HUES64 (cell line): ENCODE measurements at regions not wholly inside any gene's neighbourhood (a gene's known extent, or its start where the extent isn't known, plus 50 kb on each side); places are given as distances from the start of the nearest gene placed in this dataset.
"Not testable (repeated sequence)": the region's sequence is repeated elsewhere in the genome, so short reads cannot be mapped to it uniquely, and the experiment has no call there.

Experiments
- H3K27ac ChIP-seq: 2 replicates; pipeline ENCODE4 v1.7.0; 2013; ENCODE audit warnings: low read depth, low read length, inconsistent platforms
- H3K27me3 ChIP-seq: 2 replicates; pipeline ENCODE4 v1.6.1; 2013; ENCODE audit warnings: mild to moderate bottlenecking, low read length; ENCODE audit not compliant: insufficient read depth
- H3K36me3 ChIP-seq: 2 replicates; pipeline ENCODE4 v1.6.1; 2013; ENCODE audit warnings: mild to moderate bottlenecking, low read length; ENCODE audit not compliant: insufficient read depth
- H3K4me1 ChIP-seq: 2 replicates; pipeline ENCODE4 v1.6.1; 2013; ENCODE audit warnings: mild to moderate bottlenecking, low read length, moderate library complexity; ENCODE audit not compliant: insufficient read depth
- H3K4me3 ChIP-seq: 2 replicates; pipeline ENCODE4 v1.5.1; 2013; ENCODE audit warnings: mild to moderate bottlenecking, low read length, moderate library complexity
- H3K9ac ChIP-seq: 2 replicates; pipeline ENCODE4 v1.6.1; 2013; ENCODE audit warnings: mild to moderate bottlenecking, low read depth, low read length
- H3K9me3 ChIP-seq: 2 replicates; pipeline ENCODE4 v1.6.1; 2013; ENCODE audit warnings: low read depth, low read length; ENCODE audit not compliant: insufficient read depth
- WGBS: fragments of 150-250, 120-280 bp; methylation state at CpG from one replicate; pipeline ENCODE4 v1.1.7; 2013; ENCODE audit warnings: missing lambda C conversion rate; 5-methylcytosine and 5-hydroxymethylcytosine counted together

- no peak overlapping the region for H3K9ac ChIP-seq
- H3K27me3 ChIP-seq = no peaks in the 10 kb centered on the region
- no peak overlapping the region for H3K4me3 ChIP-seq
- no peaks in the 10 kb centered on the region for H3K36me3 ChIP-seq
- H3K27ac ChIP-seq = no peak overlapping the region
- H3K9me3 ChIP-seq = 0 out of 2 replicates have a peak, but pooled peaks cover 3% of the 10 kb centered on the region
- WGBS = no CpG with 5 or more reads among the region's 1 CpG
- H3K4me1 ChIP-seq = no peaks in the 10 kb centered on the region
Observed at GRCh38 chr5:86170194-86170593, 447.5 kb upstream of the COX7C start.

- 86% methylated on average over 1 of the region's 1 CpG for WGBS
Observed at GRCh38 chr5:86175224-86175623, 442.5 kb upstream of the COX7C start.

GRCh38 chr5:86199287-86199686 is 418.5 kb upstream of the COX7C start:
- Histone ChIP-seq H3K9me3 (no peaks in the 10 kb centered on the region), H3K9ac (no peak overlapping the region), H3K36me3 (no peaks in the 10 kb centered on the region), H3K27me3 (no peaks in the 10 kb centered on the region), H3K27ac (no peak overlapping the region), H3K4me1 (no peaks in the 10 kb centered on the region), H3K4me3 (no peak overlapping the region)

More at GRCh38 chr5:86175224-86175623, 442.5 kb upstream of the COX7C start:
- Histone ChIP-seq H3K9me3 (no peaks in the 10 kb centered on the region), H3K27me3 (no peaks in the 10 kb centered on the region), H3K27ac (no peak overlapping the region), H3K4me3 (no peak overlapping the region), H3K9ac (no peak overlapping the region), H3K36me3 (no peaks in the 10 kb centered on the region), H3K4me1 (no peaks in the 10 kb centered on the region)

GRCh38 chr5:86228147-86228546 is 389.6 kb upstream of the COX7C start:
- Histone ChIP-seq H3K4me3 (no peak overlapping the region), H3K9ac (no peak overlapping the region), H3K9me3 (no peaks in the 10 kb centered on the region), H3K27me3 (no peaks in the 10 kb centered on the region), H3K27ac (no peak overlapping the region), H3K4me1 (no peaks in the 10 kb centered on the region), H3K36me3 (no peaks in the 10 kb centered on the region)

GRCh38 chr5:86232246-86232645 is 385.5 kb upstream of the COX7C start:
- Histone ChIP-seq H3K27me3 (no peaks in the 10 kb centered on the region), H3K9me3 (no peaks in the 10 kb centered on the region), H3K9ac (no peak overlapping the region), H3K36me3 (no peaks in the 10 kb centered on the region), H3K4me1 (no peaks in the 10 kb centered on the region), H3K27ac (no peak overlapping the region), H3K4me3 (no peak overlapping the region)
- 96% methylated on average over 11 of the region's 11 CpGs for WGBS

GRCh38 chr5:86244153-86244552 is 373.6 kb upstream of the COX7C start:
- Histone ChIP-seq H3K4me3 (no peak overlapping the region), H3K4me1 (no peaks in the 10 kb centered on the region), H3K9ac (no peak overlapping the region), H3K27me3 (no peaks in the 10 kb centered on the region), H3K27ac (no peak overlapping the region), H3K9me3 (no peaks in the 10 kb centered on the region), H3K36me3 (no peaks in the 10 kb centered on the region)
- 0% methylated on average over 1 of the region's 1 CpG for WGBS

GRCh38 chr5:86257871-86258270 is 359.9 kb upstream of the COX7C start:
- no peak overlapping the region for H3K4me3 ChIP-seq
- no peak overlapping the region for H3K9ac ChIP-seq
- no peak overlapping the region for H3K27ac ChIP-seq
- H3K9me3 ChIP-seq = no peaks in the 10 kb centered on the region
- H3K27me3 ChIP-seq = no peaks in the 10 kb centered on the region
- H3K4me1 ChIP-seq = no peaks in the 10 kb centered on the region
- no peaks in the 10 kb centered on the region for H3K36me3 ChIP-seq

- H3K4me3 ChIP-seq, H3K36me3 ChIP-seq, H3K4me1 ChIP-seq, H3K27ac ChIP-seq, H3K27me3 ChIP-seq, H3K9ac ChIP-seq, H3K9me3 ChIP-seq: not testable (repeated sequence)
- 97% methylated on average over 3 of the region's 3 CpGs for WGBS
Observed at GRCh38 chr5:86284400-86285190, 333.1 kb upstream of the COX7C start.

DNA sequence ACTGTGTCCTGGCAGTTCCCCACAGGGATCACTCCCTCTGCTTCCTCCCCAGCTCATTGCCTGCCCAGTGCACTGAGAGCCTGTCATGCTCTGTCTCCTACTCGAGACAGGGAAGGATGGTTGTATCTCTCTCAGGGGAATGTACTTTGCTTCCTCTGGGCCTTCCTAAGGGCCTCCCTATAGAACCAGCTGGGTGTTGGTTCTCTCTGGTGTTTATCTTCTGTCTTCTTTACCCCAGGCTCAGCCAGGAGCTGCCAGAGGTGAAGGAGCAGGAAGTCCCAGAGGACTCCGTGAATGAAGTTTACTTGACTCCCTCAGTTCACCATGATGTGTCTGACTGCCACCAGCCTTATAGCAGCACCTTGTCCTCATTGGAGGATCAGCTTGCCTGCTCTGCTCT is 330.3 kb upstream of the COX7C start:
- H3K4me1 ChIP-seq, H3K9ac ChIP-seq, H3K9me3 ChIP-seq, H3K27me3 ChIP-seq, H3K27ac ChIP-seq, H3K4me3 ChIP-seq, H3K36me3 ChIP-seq: not testable (repeated sequence)
- WGBS = 100% methylated on average over 1 of the region's 2 CpGs

- not testable (repeated sequence) for H3K4me1 ChIP-seq, H3K27ac ChIP-seq, H3K27me3 ChIP-seq, H3K9me3 ChIP-seq, H3K36me3 ChIP-seq, H3K9ac ChIP-seq, H3K4me3 ChIP-seq
- 94% methylated on average over 9 of the region's 9 CpGs for WGBS
Observed at GRCh38 chr5:86289786-86290185, 328.0 kb upstream of the COX7C start.

DNA sequence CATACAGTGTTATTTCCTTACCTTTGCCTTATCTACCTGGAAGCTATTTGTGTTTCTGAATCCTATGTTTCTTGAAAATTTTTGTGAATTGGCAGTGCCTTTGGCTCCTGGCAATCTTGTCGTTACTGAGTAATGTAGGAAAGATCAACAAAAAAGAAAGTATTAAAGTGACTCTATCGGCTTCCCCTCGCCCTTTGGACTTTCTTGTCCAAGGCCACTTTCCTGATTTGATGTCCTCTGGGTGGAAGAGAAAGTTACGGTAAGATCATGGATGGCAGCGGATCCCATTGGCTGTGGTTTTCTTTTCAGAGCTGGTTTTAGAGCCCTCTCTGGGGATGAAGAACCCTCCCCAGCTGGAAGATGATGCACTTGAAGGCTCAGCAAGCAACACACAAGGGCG is 324.9 kb upstream of the COX7C start:
- not testable (repeated sequence) for H3K9ac ChIP-seq, H3K27me3 ChIP-seq, H3K27ac ChIP-seq, H3K4me1 ChIP-seq, H3K4me3 ChIP-seq, H3K9me3 ChIP-seq, H3K36me3 ChIP-seq
- WGBS = 97% methylated on average over 5 of the region's 6 CpGs

GRCh38 chr5:86302643-86303042 is 315.1 kb upstream of the COX7C start:
- not testable (repeated sequence) for H3K27me3 ChIP-seq, H3K4me3 ChIP-seq, H3K36me3 ChIP-seq, H3K9ac ChIP-seq, H3K27ac ChIP-seq, H3K4me1 ChIP-seq, H3K9me3 ChIP-seq
- no CpG with 5 or more reads among the region's 1 CpG for WGBS
